ENCODE measurements at regions not wholly inside any gene's neighbourhood (a gene's known extent, or its start where the extent isn't known, plus 50 kb on each side); places are given as distances from the start of the nearest gene placed in this dataset.
A peak's percentile ranks its signal among the peaks of the same experiment; 100 is the strongest.

DNA sequence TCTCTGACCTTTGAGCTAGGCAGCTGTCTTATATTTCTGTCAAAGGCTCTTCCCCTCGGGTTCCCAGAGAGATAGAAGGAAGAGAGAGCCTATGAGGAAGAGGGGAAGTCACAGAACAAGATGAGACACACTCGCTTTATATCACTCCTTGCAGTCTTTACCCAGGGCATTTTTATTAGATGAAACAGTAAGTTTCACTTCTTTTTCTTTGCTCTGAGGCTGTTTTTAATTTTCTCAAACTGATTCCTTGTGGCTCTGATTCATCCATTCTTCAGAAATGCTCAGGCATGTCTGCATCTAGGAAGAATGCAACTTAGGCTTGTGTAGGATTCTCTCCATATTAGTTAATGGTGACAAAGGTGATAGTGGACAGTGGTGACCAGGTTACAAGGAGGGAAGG is 132.9 kb upstream of the CHD1 start:
- H3K4me3 ChIP-seq = no peak overlapping the region
- no peaks in the 10 kb centered on the region for H3K9me3 ChIP-seq
- intact Hi-C loops (cut with DNase I) = loop anchor here (10.0 kb wide), 1 partner anchor 157 kb away; no protein-coding TSS in a partner anchor
- H3K36me3 ChIP-seq = no peaks in the 10 kb centered on the region
- H3K27me3 ChIP-seq = no peaks in the 10 kb centered on the region
- DNase-seq (ENCODE audit: low spot score in 2 of 2) = no peak
- TF ChIP-seq, protein P1, sequence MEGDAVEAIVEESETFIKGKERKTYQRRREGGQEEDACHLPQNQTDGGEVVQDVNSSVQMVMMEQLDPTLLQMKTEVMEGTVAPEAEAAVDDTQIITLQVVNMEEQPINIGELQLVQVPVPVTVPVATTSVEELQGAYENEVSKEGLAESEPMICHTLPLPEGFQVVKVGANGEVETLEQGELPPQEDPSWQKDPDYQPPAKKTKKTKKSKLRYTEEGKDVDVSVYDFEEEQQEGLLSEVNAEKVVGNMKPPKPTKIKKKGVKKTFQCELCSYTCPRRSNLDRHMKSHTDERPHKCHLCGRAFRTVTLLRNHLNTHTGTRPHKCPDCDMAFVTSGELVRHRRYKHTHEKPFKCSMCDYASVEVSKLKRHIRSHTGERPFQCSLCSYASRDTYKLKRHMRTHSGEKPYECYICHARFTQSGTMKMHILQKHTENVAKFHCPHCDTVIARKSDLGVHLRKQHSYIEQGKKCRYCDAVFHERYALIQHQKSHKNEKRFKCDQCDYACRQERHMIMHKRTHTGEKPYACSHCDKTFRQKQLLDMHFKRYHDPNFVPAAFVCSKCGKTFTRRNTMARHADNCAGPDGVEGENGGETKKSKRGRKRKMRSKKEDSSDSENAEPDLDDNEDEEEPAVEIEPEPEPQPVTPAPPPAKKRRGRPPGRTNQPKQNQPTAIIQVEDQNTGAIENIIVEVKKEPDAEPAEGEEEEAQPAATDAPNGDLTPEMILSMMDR (IDR thresholded peaks at IDR 0.05) = no peak
- H3K4me1 ChIP-seq = no peaks in the 10 kb centered on the region
- no peak overlapping the region for H3K27ac ChIP-seq

DNA sequence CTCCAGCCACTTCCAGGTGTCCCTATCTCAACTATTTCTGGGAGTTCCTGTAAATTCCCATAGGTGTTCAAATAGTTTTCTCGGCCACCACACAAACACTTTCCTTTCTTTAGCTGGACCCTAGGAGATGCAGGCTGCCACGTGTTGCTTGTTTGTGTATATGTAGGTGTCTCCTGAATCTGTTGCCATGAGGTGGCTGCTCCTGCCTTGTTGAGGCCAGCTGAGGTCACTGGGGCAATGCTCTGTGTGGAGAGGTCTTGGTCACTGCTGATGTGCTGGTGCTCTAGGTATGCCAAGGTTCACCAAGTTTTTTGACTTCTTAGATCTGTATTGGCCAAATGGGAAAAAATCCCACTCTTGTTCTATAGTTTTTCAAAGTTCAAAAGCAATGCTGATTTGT is 132.5 kb upstream of the CHD1 start:
- intact Hi-C loops (cut with DNase I) = loop anchor here (10.0 kb wide), 1 partner anchor 156 kb away; no protein-coding TSS in a partner anchor
- Histone ChIP-seq H3K9me3 (no peaks in the 10 kb centered on the region), H3K4me1 (no peaks in the 10 kb centered on the region), H3K27ac (no peak overlapping the region), H3K27me3 (no peaks in the 10 kb centered on the region), H3K4me3 (no peak overlapping the region), H3K36me3 (no peaks in the 10 kb centered on the region)
- DNase-seq (ENCODE audit: low spot score in 2 of 2) = no peak
- TF ChIP-seq, protein P1 (IDR thresholded peaks at IDR 0.05) = no peak

DNA sequence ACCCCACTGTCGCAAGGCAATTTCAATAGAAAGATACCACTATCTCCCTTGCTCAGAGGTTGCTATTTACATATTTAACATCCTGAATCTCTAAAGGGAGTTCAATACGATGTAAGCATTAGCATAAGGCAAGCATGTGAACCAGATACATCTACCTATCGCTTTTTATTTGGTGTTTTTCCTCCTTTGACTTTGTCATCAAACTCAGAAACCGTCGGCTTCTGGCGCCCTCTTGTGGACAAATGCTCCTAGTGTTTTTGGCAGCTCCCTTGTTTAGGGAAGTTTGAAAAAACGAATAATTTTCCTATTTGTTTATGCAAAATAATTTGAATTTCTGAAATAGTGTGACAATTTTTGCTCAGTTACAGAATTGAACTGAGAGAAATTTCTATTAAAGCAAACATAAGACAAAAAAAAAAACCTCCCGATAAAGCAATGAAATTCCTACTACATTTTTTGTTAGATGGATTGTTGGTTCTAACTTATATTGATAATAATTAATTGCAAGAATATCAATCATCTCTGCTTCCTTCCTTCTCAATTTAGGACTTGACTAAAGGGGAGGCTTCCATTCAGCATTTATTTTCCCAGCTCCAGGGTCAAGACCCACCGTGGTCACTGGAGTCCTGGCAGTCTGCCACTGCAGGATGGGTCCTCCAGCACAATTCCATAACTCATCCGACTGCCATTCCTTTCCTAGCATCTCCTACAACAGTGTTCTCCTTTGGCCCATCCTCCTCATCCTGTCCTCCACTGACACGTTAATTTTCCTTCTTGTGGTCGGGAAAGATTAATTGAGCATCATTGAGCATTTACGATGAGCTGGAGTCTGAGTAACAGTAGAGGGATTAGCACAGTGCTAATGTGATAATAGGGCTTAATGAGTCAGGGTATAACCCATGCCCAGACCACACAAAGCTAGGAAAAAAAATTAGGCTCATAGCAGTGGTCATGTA is 131.8 kb upstream of the CHD1 start:
- intact Hi-C loops (cut with DNase I) = loop anchor here (10.0 kb wide), 1 partner anchor 156 kb away; no protein-coding TSS in a partner anchor
- TF ChIP-seq, protein P1 (IDR thresholded peaks at IDR 0.05) = peak; percentile 41 to 86 (median 78)
- peak in 1 of 2 donors; percentile 72 for DNase-seq (ENCODE audit: low spot score in 2 of 2)
- Histone ChIP-seq H3K27me3 (no peaks in the 10 kb centered on the region), H3K36me3 (no peaks in the 10 kb centered on the region), H3K4me3 (no peak overlapping the region), H3K4me1 (no peaks in the 10 kb centered on the region), H3K9me3 (no peaks in the 10 kb centered on the region), H3K27ac (no peak overlapping the region)

DNA sequence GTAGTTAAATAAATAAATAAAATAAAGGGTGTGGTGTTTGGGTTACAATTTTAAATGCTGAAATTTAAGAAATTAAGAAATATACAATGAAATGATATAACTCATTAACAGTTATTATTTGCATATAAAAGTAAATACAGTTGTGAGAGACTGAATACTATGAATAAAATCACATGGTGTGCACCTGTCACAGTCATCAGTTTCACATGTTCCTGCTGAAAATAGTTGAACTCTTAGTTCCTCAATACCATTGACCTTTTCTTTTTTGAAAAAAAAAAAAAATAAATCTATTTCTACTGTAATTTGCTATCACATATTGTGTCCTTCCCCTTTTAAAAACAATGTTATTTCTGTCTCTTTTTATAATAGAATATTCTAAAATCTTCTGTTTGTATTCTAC is 130.9 kb upstream of the CHD1 start:
- no peaks in the 10 kb centered on the region for H3K27me3 ChIP-seq
- no peak overlapping the region for H3K27ac ChIP-seq
- H3K9me3 ChIP-seq = no peaks in the 10 kb centered on the region
- H3K4me1 ChIP-seq = no peaks in the 10 kb centered on the region
- H3K36me3 ChIP-seq = no peaks in the 10 kb centered on the region
- no peak overlapping the region for H3K4me3 ChIP-seq
- intact Hi-C loops (cut with DNase I) = loop anchor here (10.0 kb wide), 1 partner anchor 155 kb away; no protein-coding TSS in a partner anchor
- TF ChIP-seq, protein P1 (IDR thresholded peaks at IDR 0.05) = no peak
- no peak for DNase-seq (ENCODE audit: low spot score in 2 of 2)

DNA sequence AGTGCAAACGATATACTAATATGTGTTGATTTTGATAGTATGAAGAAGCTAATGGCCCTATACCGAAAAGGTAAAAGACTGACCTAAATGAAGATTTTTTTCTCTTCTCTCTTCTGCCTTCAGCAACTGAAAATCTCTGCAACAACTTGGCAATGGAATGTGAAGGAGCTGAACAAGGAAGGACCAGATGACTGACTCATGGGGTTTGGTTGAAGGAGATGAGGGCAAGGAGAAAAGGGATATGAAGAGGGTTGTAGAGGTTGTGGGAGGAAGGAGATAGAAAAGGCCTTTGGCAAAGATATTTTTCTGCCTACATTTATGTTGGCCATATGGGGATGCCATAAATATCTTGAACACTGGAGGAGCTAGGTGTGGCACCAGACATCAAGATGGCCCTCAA is 129.7 kb upstream of the CHD1 start:
- H3K36me3 ChIP-seq = no peaks in the 10 kb centered on the region
- no peak overlapping the region for H3K4me3 ChIP-seq
- no peaks in the 10 kb centered on the region for H3K27me3 ChIP-seq
- intact Hi-C loops (cut with DNase I) = no loop called here
- no peaks in the 10 kb centered on the region for H3K4me1 ChIP-seq
- DNase-seq (ENCODE audit: low spot score in 2 of 2) = no peak
- no peak overlapping the region for H3K27ac ChIP-seq
- no peaks in the 10 kb centered on the region for H3K9me3 ChIP-seq
- TF ChIP-seq, protein P1 (IDR thresholded peaks at IDR 0.05) = no peak

Measured in ascending aorta (tissue), 2 donors.